PC-3 (cell line): ENCODE measurements at regions not wholly inside any gene's neighbourhood (a gene's known extent, or its start where the extent isn't known, plus 50 kb on each side); places are given as distances from the start of the nearest gene placed in this dataset.

Source experiments
- ATAC-seq: fragments of 200-7000 bp; cut with Tn5 transposase; 2 replicates; pipeline ENCODE4 v1.9.1; 2020; ENCODE audit warnings: mild to moderate bottlenecking, moderate library complexity
- BruUV-seq: library from RNA; stranded (reverse); fragments of 400-500 nt; replicated peaks from 2 replicates; lab custom pipeline; 2021; lab: Mats Ljungman, UMichigan
- CTCF ChIA-PET: fragments of 300-600 bp; sonication (Branson Sonifier 250); formaldehyde crosslinking; loops from one replicate; lab custom pipeline; 2022; ENCODE audit warnings: antibody characterized with exemption; lab: Charles Lee
- POLR2A ChIA-PET: fragments of 300-600 bp; sonication (Branson Sonifier 250); formaldehyde crosslinking; loops from one replicate; lab custom pipeline; 2022; ENCODE audit warnings: antibody characterized with exemption; ENCODE audit not compliant: unreplicated experiment; lab: Charles Lee
- DNase-seq: peaks from one replicate; pipeline ENCODE4 v3.0.0-alpha.2; 2015
- H2AFZ ChIP-seq: fragments of 300-600 bp; sonication (generic); 2 replicates; pipeline ENCODE4 v1.6.0; 2016; ENCODE audit warnings: antibody characterized with exemption, low read length
- H3F3A ChIP-seq: fragments of 300-600 bp; sonication (generic); one replicate; pipeline ENCODE4 v1.6.0; 2017; ENCODE audit warnings: antibody characterized with exemption, low read length, control low read depth, mild to moderate bottlenecking; ENCODE audit not compliant: unreplicated experiment
- H3K27ac ChIP-seq: fragments of 300-600 bp; sonication (generic); 2 replicates; pipeline ENCODE4 v1.5.1; 2016; ENCODE audit warnings: mild to moderate bottlenecking, low read length
- H3K27me3 ChIP-seq: fragments of 300-600 bp; sonication (generic); 2 replicates; pipeline ENCODE4 v1.6.1; 2016; ENCODE audit warnings: low read length, mixed read lengths
- H3K36me3 ChIP-seq: fragments of 300-600 bp; sonication (generic); 2 replicates; pipeline ENCODE4 v1.6.1; 2016; ENCODE audit warnings: low read depth, mixed run types, low read length, mixed read lengths
- H3K4me1 ChIP-seq: fragments of 300-600 bp; sonication (generic); 2 replicates; pipeline ENCODE4 v1.5.1; 2016; ENCODE audit warnings: low read length; ENCODE audit not compliant: insufficient read depth
- H3K4me2 ChIP-seq: fragments of 300-600 bp; sonication (generic); 2 replicates; pipeline ENCODE4 v1.6.0; 2016; ENCODE audit warnings: low read length
- H3K4me3 ChIP-seq: fragments of 300-600 bp; sonication (generic); 2 replicates; pipeline ENCODE4 v1.5.1; 2016; ENCODE audit warnings: mild to moderate bottlenecking, low read length, mixed read lengths
- H3K79me2 ChIP-seq: fragments of 300-600 bp; sonication (generic); 2 replicates; pipeline ENCODE4 v1.6.1; 2017; ENCODE audit warnings: low read length, mixed read lengths
- H3K9ac ChIP-seq: fragments of 300-600 bp; sonication (generic); 2 replicates; pipeline ENCODE4 v1.6.0; 2016; ENCODE audit warnings: mild to moderate bottlenecking, low read length
- H3K9me2 ChIP-seq: fragments of 300-600 bp; sonication (generic); replicated peaks from 2 replicates; pipeline ENCODE4 v1.6.1; 2016; ENCODE audit warnings: mixed run types, low read length, mixed read lengths
- H3K9me3 ChIP-seq: fragments of 300-600 bp; sonication (generic); 2 replicates; pipeline ENCODE4 v1.6.1; 2016; ENCODE audit warnings: low read length, mixed read lengths
- H4K20me1 ChIP-seq: fragments of 300-600 bp; sonication (generic); 2 replicates; pipeline ENCODE4 v1.6.1; 2016; ENCODE audit warnings: low read length, mixed read lengths
- CTCF ChIP-seq: fragments of 300-600 bp; sonication (generic); conservative IDR thresholded peaks from 2 replicates; pipeline ENCODE4 v1.5.1; 2017; ENCODE audit warnings: antibody characterized with exemption, low read depth, mild to moderate bottlenecking, low read length
- EZH2 ChIP-seq: fragments of 300-600 bp; sonication (generic); IDR thresholded peaks from one replicate; pipeline ENCODE4 v1.6.1; 2017; ENCODE audit warnings: antibody characterized with exemption, mild to moderate bottlenecking, low read length; ENCODE audit not compliant: unreplicated experiment
- EZH2phosphoT487 ChIP-seq: fragments of 300-600 bp; sonication (generic); IDR thresholded peaks from 2 replicates; pipeline ENCODE4 v1.6.1; 2018; ENCODE audit warnings: mild to moderate bottlenecking, antibody characterized with exemption, low read length, borderline replicate concordance
- intact Hi-C: fragments of 100-400 bp; cut with micrococcal nuclease; formaldehyde crosslinking; loops from 2 replicates; pipeline ENCODE4 v1.9.0; 2023

- H3K4me3 ChIP-seq = no peak overlapping the region
- H3K9me3 ChIP-seq = no peaks in the 10 kb centered on the region
- ChIA-PET CTCF (interaction anchor here (1.3 kb wide), 1 partner anchor 646 kb away, joined by 7 read pairs; no protein-coding TSS in a partner anchor), POLR2A (no interaction called here)
- DNase-seq = no peak
- no peaks in the 10 kb centered on the region for H3K9me2 ChIP-seq
- H3K4me2 ChIP-seq = no peak overlapping the region
- no peaks in the 10 kb centered on the region for H3K79me2 ChIP-seq
- no peak overlapping the region for H2AFZ ChIP-seq
- H3K9ac ChIP-seq = no peak overlapping the region
- no peak overlapping the region for H3K27ac ChIP-seq
- intact Hi-C loops = no loop called here
- BruUV-seq = no TSS peak
- no peak for ATAC-seq
- no peaks in the 10 kb centered on the region for H3K36me3 ChIP-seq
- no peaks in the 10 kb centered on the region for H3F3A ChIP-seq
- H4K20me1 ChIP-seq = no peaks in the 10 kb centered on the region
- H3K27me3 ChIP-seq = peaks cover 12% of the 10 kb centered on the region; the same call in 1 of the 2 replicates
- TF ChIP-seq EZH2 (no peak), CTCF (no peak), EZH2phosphoT487 (no peak)
- no peaks in the 10 kb centered on the region for H3K4me1 ChIP-seq
Measured at GRCh38 chr20:20859510-20859909, 147.1 kb upstream of the RALGAPA2 start.

- H3K9ac ChIP-seq = no peak overlapping the region
- no peaks in the 10 kb centered on the region for H3K9me3 ChIP-seq
- H3F3A ChIP-seq = no peaks in the 10 kb centered on the region
- H3K9me2 ChIP-seq = no peaks in the 10 kb centered on the region
- no peak overlapping the region for H3K4me2 ChIP-seq
- H3K4me3 ChIP-seq = no peak overlapping the region
- intact Hi-C loops = no loop called here
- H3K36me3 ChIP-seq = no peaks in the 10 kb centered on the region
- BruUV-seq = no TSS peak
- DNase-seq = no peak
- H2AFZ ChIP-seq = no peak overlapping the region
- no peak for ATAC-seq
- H3K27me3 ChIP-seq = peaks cover 12% of the 10 kb centered on the region; the same call in 1 of the 2 replicates
- ChIA-PET POLR2A (interaction anchor here (0.6 kb wide), 1 partner anchor 232 kb away, joined by 5 read pairs; no protein-coding TSS in a partner anchor), CTCF (no interaction called here)
- H4K20me1 ChIP-seq = no peaks in the 10 kb centered on the region
- TF ChIP-seq EZH2phosphoT487 (no peak), CTCF (no peak), EZH2 (no peak)
- no peak overlapping the region for H3K27ac ChIP-seq
- H3K79me2 ChIP-seq = no peaks in the 10 kb centered on the region
- no peaks in the 10 kb centered on the region for H3K4me1 ChIP-seq
Measured at GRCh38 chr20:20856956-20857355, 144.5 kb upstream of the RALGAPA2 start.

- BruUV-seq = no TSS peak
- no peaks in the 10 kb centered on the region for H3K36me3 ChIP-seq
- H3K4me2 ChIP-seq = no peak overlapping the region
- ATAC-seq = no peak
- no peaks in the 10 kb centered on the region for H3K79me2 ChIP-seq
- TF ChIP-seq EZH2phosphoT487 (no peak), CTCF (no peak), EZH2 (no peak)
- H3K4me3 ChIP-seq = no peak overlapping the region
- no peak overlapping the region for H3K9ac ChIP-seq
- no peaks in the 10 kb centered on the region for H3K4me1 ChIP-seq
- H3K9me2 ChIP-seq = no peaks in the 10 kb centered on the region
- CTCF ChIA-PET = no interaction called here
- H3F3A ChIP-seq = no peaks in the 10 kb centered on the region
- peaks cover 13% of the 10 kb centered on the region; the same call in 1 of the 2 replicates for H3K27me3 ChIP-seq
- no peak overlapping the region for H2AFZ ChIP-seq
- POLR2A ChIA-PET = interaction anchor here (0.6 kb wide), 1 partner anchor 232 kb away, joined by 5 read pairs; no protein-coding TSS in a partner anchor
- no peaks in the 10 kb centered on the region for H3K9me3 ChIP-seq
- H4K20me1 ChIP-seq = no peaks in the 10 kb centered on the region
- DNase-seq = no peak
- intact Hi-C loops = no loop called here
- H3K27ac ChIP-seq = no peak overlapping the region
Measured at GRCh38 chr20:20856306-20856705, 143.9 kb upstream of the RALGAPA2 start.
